MCF 10A (cell line): ENCODE measurements at regions not wholly inside any gene's neighbourhood (a gene's known extent, or its start where the extent isn't known, plus 50 kb on each side); places are given as distances from the start of the nearest gene placed in this dataset.

Source experiments
- BruUV-seq: library from RNA; stranded (reverse); fragments of 400-500 nt; replicated peaks from 2 replicates; lab custom pipeline; 2021; lab: Mats Ljungman, UMichigan
- CTCF ChIA-PET: fragments of 300-600 bp; sonication (Branson Sonifier 250); formaldehyde crosslinking; extraction: SDS; loops from one replicate; lab custom pipeline; 2021; ENCODE audit warnings: antibody characterized with exemption, inconsistent platforms; lab: Yijun Ruan, JAX
- POLR2A ChIA-PET: fragments of 300-600, 350-650 bp; sonication (Branson Sonifier 250); formaldehyde crosslinking; extraction: SDS; loops from one replicate; lab custom pipeline; 2020; ENCODE audit warnings: antibody characterized with exemption, inconsistent platforms; lab: Yijun Ruan, JAX
- DNase-seq: peaks from one replicate; pipeline ENCODE4 v3.0.0-alpha.2; 2018; ENCODE audit not compliant: unreplicated experiment
- H3K27ac Mint-ChIP-seq: one replicate; pipeline ENCODE4 v1.8.0; 2022; ENCODE audit warnings: mild to moderate bottlenecking, low read depth, mixed read lengths; ENCODE audit not compliant: unreplicated experiment
- H3K27me3 Mint-ChIP-seq: one replicate; pipeline ENCODE4 v1.8.0; 2022; ENCODE audit warnings: mixed read lengths; ENCODE audit not compliant: insufficient read depth, unreplicated experiment
- H3K36me3 Mint-ChIP-seq: one replicate; pipeline ENCODE4 v1.8.0; 2022; ENCODE audit warnings: mild to moderate bottlenecking, moderate library complexity, mixed read lengths; ENCODE audit not compliant: insufficient read depth, unreplicated experiment
- H3K4me1 Mint-ChIP-seq: one replicate; pipeline ENCODE4 v1.8.0; 2022; ENCODE audit warnings: mixed read lengths; ENCODE audit not compliant: insufficient read depth, unreplicated experiment
- H3K4me3 Mint-ChIP-seq: one replicate; pipeline ENCODE4 v1.8.0; 2022; ENCODE audit warnings: mild to moderate bottlenecking, moderate library complexity, mixed read lengths; ENCODE audit not compliant: unreplicated experiment
- H3K9me3 Mint-ChIP-seq: one replicate; pipeline ENCODE4 v1.8.0; 2022; ENCODE audit warnings: mixed read lengths; ENCODE audit not compliant: unreplicated experiment
- intact Hi-C: fragments of 100-400 bp; cut with micrococcal nuclease; formaldehyde crosslinking; loops from 2 replicates; pipeline ENCODE4 v1.14.1; 2022
- TF ChIP-seq, protein P1 (sequence below): fragments of 200-600 bp; IDR thresholded peaks from one replicate; pipeline ENCODE4 v1.8.0; 2022; ENCODE audit warnings: antibody characterized with exemption, mild to moderate bottlenecking; ENCODE audit not compliant: unreplicated experiment

DNA sequence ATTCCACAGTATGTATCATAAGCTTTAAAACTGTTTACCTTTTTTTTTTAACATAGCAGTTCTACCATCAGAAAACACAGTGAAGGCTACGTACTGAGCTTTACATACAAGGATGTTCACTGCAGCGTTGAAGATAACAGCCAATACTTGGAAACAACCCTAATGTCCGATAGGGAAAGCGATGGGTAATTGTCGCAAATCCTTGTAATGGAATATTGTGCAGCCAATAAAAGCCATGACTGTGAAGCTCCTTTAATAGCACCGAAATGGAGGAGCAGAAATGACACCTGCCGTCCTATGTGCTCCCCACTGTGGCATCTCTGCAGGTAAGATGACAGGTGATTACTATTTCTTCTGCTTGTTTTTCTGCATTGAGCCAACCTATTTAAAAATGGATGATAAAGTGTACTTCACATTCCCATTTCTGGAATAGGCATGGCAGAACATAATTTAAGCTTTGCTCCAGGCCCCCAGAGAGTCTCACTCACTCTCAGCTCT, 523.8 kb downstream of the PTPRU start:
- TF ChIP-seq, protein P1, sequence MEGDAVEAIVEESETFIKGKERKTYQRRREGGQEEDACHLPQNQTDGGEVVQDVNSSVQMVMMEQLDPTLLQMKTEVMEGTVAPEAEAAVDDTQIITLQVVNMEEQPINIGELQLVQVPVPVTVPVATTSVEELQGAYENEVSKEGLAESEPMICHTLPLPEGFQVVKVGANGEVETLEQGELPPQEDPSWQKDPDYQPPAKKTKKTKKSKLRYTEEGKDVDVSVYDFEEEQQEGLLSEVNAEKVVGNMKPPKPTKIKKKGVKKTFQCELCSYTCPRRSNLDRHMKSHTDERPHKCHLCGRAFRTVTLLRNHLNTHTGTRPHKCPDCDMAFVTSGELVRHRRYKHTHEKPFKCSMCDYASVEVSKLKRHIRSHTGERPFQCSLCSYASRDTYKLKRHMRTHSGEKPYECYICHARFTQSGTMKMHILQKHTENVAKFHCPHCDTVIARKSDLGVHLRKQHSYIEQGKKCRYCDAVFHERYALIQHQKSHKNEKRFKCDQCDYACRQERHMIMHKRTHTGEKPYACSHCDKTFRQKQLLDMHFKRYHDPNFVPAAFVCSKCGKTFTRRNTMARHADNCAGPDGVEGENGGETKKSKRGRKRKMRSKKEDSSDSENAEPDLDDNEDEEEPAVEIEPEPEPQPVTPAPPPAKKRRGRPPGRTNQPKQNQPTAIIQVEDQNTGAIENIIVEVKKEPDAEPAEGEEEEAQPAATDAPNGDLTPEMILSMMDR, result no peak
- DNase-seq, result no peak
- Mint-ChIP-seq H3K27ac (no peak overlapping the region), H3K36me3 (no peaks in the 10 kb centered on the region), H3K4me3 (no peak overlapping the region), H3K4me1 (no peaks in the 10 kb centered on the region), H3K9me3 (no peaks in the 10 kb centered on the region), H3K27me3 (peaks cover 16% of the 10 kb centered on the region)
- BruUV-seq, result no TSS peak
- CTCF ChIA-PET, result interaction anchor here (0.8 kb wide), 1 partner anchor 10 kb away, joined by 3 read pairs; no protein-coding TSS in a partner anchor
- intact Hi-C loops, result no loop called here
- POLR2A ChIA-PET, result interaction anchor here (0.7 to 1.4 kb wide), 2 partner anchors 9 to 363 kb away, joined by 3 read pairs; no protein-coding TSS in a partner anchor

DNA sequence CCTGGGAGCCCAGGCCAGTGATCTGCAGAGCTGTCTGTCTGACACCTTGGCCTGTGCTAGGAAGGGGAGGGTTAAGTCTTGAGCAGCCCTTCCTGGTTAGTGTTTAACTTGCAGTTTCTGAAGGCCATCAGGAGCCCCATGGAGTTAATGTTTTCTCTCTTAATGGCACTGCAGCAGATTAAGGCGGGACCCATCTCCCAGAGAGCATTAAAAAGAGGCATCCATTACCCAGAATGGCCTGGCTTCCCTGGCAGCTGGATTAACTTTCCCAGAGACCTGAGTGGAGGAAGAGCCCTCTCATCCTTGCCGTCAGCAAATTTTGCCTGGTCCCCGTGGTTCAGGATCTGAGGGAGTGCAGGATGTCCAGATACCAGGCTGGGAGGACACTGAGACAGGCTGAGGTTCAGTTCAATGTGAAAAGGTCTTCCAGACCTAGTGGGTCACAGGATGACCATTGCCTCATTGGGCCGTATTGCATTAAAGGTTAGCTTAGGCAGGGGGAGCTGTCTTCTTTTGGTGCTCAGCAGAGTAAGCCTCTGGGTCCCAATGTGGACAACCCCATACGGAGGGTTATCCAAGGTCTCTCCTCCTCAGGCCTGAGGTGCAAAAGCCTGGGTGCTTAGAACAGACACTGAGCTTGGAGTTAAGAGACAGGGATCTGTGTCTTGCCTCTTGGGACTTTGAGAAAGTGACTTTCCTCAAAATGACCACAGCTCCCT, 522.6 kb downstream of the PTPRU start:
- Mint-ChIP-seq H3K4me3 (no peak overlapping the region), H3K27me3 (peaks cover 4% of the 10 kb centered on the region)
- no TSS peak for BruUV-seq

DNA sequence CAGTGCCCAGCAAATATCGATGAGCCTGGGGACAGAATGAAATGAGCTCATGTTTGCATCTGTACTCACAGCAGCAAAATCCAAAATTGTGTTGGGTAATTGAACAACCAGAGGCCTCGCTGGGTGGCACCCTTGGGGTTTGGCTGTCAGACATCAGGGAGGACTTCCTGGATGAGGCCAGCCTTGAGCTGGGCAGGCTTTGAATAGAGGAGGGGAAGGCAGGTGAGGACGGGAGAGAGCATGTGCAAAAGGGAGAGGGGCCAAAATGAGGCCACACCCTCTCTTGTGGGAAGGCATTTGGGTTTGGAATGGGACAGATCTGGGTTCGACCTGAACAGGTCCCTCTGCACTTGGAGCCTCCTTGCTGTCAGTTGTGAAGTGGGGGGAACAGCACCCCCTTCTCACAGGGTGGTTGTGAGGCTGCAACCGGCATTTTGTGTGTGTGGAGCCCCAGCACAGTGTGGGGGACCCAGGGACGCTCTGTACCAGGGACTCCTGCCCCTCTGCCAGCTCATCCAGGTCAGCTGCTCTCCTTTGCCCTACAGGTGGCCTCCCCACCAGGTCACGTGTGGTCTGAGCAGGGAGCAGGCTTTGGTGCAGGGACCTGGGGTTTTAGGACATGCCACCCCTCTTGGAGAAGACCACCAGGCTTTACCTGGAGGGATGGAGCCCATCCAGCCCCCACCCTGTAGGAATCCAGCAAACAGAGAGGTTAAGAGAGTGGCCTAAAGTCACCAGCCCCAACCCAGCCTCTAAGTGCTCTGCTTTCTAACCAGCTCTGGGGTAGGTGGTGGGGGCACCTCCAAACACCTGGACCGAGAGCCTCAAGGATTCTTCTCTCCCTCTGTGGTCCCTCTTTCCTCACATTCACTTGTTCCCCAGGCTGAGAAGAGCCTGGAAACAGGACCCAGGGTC, 521.8 kb downstream of the PTPRU start:
- POLR2A ChIA-PET, result no interaction called here
- Mint-ChIP-seq H3K27me3 (no peaks in the 10 kb centered on the region), H3K9me3 (no peaks in the 10 kb centered on the region), H3K27ac (no peak overlapping the region), H3K4me1 (no peaks in the 10 kb centered on the region), H3K4me3 (no peak overlapping the region), H3K36me3 (no peaks in the 10 kb centered on the region)
- CTCF ChIA-PET, result interaction anchor here (0.7 kb wide), 1 partner anchor 63 kb away, joined by 4 read pairs; no protein-coding TSS in a partner anchor
- intact Hi-C loops, result no loop called here
- no peak for DNase-seq
- TF ChIP-seq, protein P1, result no peak
- BruUV-seq, result no TSS peak

More for the DNA sequence above, 522.6 kb downstream of the PTPRU start:
- H3K27ac Mint-ChIP-seq, result no peak overlapping the region
- ChIA-PET POLR2A (no interaction called here), CTCF (interaction anchor here (0.6 to 0.9 kb wide), 2 partner anchors 34 to 522 kb away, joined by 3 to 4 read pairs; no protein-coding TSS in a partner anchor)
- H3K9me3 Mint-ChIP-seq, result no peaks in the 10 kb centered on the region
- TF ChIP-seq, protein P1, result no peak
- H3K4me1 Mint-ChIP-seq, result no peaks in the 10 kb centered on the region
- no peak for DNase-seq
- no peaks in the 10 kb centered on the region for H3K36me3 Mint-ChIP-seq
- intact Hi-C loops, result no loop called here
